NB4 (cell line): ENCODE measurements at regions not wholly inside any gene's neighbourhood (a gene's known extent, or its start where the extent isn't known, plus 50 kb on each side); places are given as distances from the start of the nearest gene placed in this dataset.

Source experiments
- CTCF ChIP-seq: IDR thresholded peaks from one replicate; pipeline ENCODE4 v1.5.1; 2012; ENCODE audit warnings: low read depth, low read length
- MYC ChIP-seq: IDR thresholded peaks from 2 replicates; pipeline ENCODE4 v1.6.1; 2011; ENCODE audit warnings: low read depth, low read length
- POLR2A ChIP-seq: IDR thresholded peaks from 2 replicates; pipeline ENCODE4 v1.6.1; 2011; ENCODE audit warnings: mild to moderate bottlenecking; ENCODE audit not compliant: insufficient read length; ENCODE audit errors: extremely low read depth

- no peak for TF ChIP-seq CTCF
- TF ChIP-seq POLR2A = no peak
- no peak for TF ChIP-seq MYC
These were observed 79.3 kb downstream of the EOMES start for GRCh38 chr3:27642796-27643195.
